C4-2B (cell line): ENCODE measurements at regions not wholly inside any gene's neighbourhood (a gene's known extent, or its start where the extent isn't known, plus 50 kb on each side); places are given as distances from the start of the nearest gene placed in this dataset.

Experiments used
- H3K27ac ChIP-seq: fragments of 450-650 bp; 2 replicates; pipeline ENCODE4 v1.5.1; 2017
- ZFX ChIP-seq: fragments of 450-650 bp; IDR thresholded peaks from 2 replicates; pipeline ENCODE4 v1.6.1; 2017
- TF ChIP-seq, protein P1 (sequence below): fragments of 450-650 bp; conservative IDR thresholded peaks from 2 replicates; pipeline ENCODE4 v1.5.1; 2017; ENCODE audit warnings: mild to moderate bottlenecking

DNA sequence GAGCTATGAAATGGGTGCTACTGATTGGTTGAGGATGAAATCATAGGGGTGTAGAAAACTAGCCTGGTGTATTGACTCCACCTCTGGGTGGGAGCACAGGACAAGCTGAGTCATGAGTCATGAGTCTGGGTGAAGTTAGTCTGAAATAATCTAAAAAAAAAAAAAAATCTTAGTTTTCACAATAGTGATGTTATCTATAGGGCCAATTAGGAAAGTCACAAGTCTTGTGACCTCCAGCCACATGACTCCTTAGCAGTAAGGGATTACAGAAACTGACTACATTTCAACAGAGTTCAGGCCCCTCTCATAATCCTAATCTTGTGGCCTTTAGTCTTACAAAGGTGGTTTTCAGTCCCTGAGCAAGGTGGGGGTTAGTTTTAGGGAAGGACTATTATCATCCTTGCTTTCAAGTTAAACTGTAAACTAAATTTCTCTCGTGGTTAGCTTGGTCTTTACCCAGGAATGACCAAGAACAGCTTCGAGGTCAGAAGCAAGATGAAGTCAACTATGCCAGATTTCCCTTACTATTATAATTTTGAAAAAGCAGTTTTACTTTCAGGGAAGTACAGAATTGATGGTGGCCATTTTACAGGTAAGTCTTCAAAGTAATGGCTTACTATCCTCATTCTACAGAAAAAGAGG is 338.0 kb upstream of the GYPC start:
- no peak overlapping the region for H3K27ac ChIP-seq
- no peak for TF ChIP-seq ZFX
- TF ChIP-seq, protein P1, sequence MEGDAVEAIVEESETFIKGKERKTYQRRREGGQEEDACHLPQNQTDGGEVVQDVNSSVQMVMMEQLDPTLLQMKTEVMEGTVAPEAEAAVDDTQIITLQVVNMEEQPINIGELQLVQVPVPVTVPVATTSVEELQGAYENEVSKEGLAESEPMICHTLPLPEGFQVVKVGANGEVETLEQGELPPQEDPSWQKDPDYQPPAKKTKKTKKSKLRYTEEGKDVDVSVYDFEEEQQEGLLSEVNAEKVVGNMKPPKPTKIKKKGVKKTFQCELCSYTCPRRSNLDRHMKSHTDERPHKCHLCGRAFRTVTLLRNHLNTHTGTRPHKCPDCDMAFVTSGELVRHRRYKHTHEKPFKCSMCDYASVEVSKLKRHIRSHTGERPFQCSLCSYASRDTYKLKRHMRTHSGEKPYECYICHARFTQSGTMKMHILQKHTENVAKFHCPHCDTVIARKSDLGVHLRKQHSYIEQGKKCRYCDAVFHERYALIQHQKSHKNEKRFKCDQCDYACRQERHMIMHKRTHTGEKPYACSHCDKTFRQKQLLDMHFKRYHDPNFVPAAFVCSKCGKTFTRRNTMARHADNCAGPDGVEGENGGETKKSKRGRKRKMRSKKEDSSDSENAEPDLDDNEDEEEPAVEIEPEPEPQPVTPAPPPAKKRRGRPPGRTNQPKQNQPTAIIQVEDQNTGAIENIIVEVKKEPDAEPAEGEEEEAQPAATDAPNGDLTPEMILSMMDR, result no peak

DNA sequence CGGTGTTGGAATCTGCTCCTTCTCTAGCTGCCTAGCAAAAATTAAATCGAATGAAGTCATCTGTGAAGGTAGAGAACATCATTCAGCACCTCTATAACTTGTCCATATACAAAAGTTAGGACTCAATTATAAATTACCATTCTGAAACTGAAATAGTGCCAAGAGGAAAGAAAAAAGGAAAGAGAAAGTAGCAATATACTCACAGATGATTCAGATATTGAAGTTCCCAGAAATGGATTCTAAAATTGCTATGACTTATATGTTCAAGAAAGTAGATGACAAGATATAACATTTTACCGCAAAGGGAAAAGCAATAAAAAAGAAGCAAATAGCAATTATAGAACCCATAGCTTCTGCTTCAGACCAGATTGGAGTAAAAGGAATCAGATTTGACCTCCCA is 333.6 kb upstream of the GYPC start:
- TF ChIP-seq, protein P1, result no peak
- TF ChIP-seq ZFX, result no peak

DNA sequence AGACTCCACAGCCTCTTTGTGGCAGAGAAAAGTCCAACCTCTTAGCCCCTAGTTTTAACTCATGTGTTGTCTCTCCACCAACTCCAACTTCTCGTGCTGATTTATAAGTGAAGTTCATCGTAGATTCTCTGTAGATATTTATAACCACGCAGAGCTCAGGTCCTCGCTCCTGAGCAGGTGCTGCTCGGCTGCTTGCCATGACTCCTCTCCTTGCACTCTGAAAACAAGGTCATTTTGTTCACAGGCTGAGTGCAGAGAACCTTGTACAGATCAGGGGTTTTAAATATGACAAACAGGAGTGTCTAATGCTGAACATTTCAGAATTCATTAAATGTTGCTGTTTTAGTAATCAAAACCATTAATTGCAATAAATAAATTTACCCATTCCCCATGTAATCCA is 330.8 kb upstream of the GYPC start:
- TF ChIP-seq ZFX, result no peak
- TF ChIP-seq, protein P1, result no peak
- H3K27ac ChIP-seq, result no peak overlapping the region

More for the DNA sequence above, 333.6 kb upstream of the GYPC start:
- H3K27ac ChIP-seq, result no peak overlapping the region

DNA sequence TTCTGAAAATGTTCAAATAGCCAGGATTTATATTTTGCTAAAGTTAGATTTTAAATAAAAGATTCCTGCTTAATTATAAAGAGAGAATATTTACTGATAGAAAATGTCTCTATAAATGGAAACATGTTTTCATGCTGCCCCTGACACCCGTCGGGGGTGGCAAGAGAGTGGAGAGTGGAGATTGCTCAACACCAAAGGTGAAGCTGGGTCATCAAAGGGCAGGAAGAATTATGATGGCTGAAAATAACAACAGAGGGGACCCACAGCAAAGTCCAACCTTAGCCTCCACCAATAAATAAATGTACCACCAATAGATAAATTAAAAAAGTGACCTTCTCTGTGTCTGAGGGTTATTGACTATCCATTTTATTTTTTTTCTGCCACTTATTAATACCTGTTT is 326.8 kb upstream of the GYPC start:
- TF ChIP-seq, protein P1, result no peak
- TF ChIP-seq ZFX, result no peak
- H3K27ac ChIP-seq, result no peak overlapping the region

DNA sequence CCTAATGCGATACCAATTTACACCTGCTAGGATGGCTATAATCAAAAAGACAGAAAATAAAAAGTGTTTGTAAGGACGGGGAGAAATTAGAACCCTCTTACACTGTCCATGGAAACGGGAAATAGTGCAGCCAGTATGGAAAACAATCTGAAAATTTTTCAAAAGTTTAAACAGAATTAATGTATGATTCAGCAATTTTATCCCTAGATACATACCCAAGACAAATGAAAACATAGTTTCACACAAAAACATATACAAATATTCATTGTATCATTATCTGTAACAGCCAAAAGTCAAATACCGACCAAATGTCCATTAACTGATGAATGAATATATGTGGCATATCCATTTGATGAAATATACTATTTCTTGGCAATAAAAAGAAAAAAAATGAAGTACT is 313.5 kb upstream of the GYPC start:
- no peak overlapping the region for H3K27ac ChIP-seq
- TF ChIP-seq, protein P1, result no peak
- no peak for TF ChIP-seq ZFX

DNA sequence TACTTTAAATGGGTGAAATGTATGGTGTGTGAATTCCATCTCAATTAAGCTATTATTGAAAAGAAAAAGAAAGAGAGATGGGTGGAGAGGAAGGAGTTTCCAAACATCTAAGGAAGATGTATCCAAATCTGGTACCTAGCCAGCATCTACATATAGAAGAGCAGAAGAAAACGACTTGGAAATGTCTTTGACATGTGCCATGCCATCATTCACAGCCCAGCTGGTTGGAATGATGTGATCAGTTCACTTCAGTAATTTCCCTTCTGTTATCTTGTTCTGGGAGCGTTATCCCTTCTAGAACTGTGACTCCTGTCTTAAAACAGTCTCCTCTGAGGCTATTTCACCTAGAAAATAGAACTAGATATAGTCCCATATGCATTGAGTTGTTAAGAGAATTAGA is 312.8 kb upstream of the GYPC start:
- H3K27ac ChIP-seq, result no peak overlapping the region
- no peak for TF ChIP-seq ZFX
- TF ChIP-seq, protein P1, result no peak

DNA sequence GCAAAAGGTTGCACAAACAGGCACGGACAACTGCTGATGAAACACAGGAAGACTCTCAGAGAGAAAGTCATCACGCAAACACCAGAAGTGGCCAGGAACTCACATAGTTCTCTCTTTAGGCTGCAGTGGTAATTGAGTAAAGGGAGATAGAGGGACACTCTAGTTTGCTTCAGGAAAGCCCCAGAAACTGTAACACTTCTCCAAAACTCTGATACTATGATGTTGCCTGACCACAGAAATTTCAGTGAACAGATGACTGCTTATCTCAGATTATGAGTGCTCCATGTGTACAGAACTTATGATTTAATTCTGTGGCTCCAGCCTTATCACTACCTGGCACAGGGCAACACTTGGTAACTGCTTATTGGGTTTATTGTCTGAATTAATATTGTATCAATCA is 311.5 kb upstream of the GYPC start:
- no peak overlapping the region for H3K27ac ChIP-seq
- no peak for TF ChIP-seq ZFX
- TF ChIP-seq, protein P1, result no peak
